Neural progenitor cell (in vitro differentiated cells): ENCODE measurements at regions not wholly inside any gene's neighbourhood (a gene's known extent, or its start where the extent isn't known, plus 50 kb on each side); places are given as distances from the start of the nearest gene placed in this dataset.

ENCODE experiments used
- DNase-seq: peaks from one replicate; pipeline ENCODE4 v3.0.0-alpha.2; 2016; ENCODE audit warnings: low spot score
- H2AFZ ChIP-seq: fragments of 200-600 bp; sonication (generic); replicated peaks from 2 replicates; pipeline ENCODE4 v1.6.1; 2016; ENCODE audit warnings: antibody characterized with exemption
- H3F3A ChIP-seq: fragments of 200-600 bp; sonication (generic); 2 replicates; pipeline ENCODE4 v1.6.1; 2016; ENCODE audit warnings: antibody characterized with exemption, low read depth
- H3K27ac ChIP-seq: fragments of 200-600 bp; sonication (generic); 2 replicates; pipeline ENCODE4 v1.5.1; 2016; ENCODE audit warnings: mild to moderate bottlenecking
- H3K27me3 ChIP-seq: fragments of 200-600 bp; sonication (generic); 2 replicates; pipeline ENCODE4 v1.6.1; 2016; ENCODE audit warnings: mild to moderate bottlenecking, moderate library complexity
- H3K36me3 ChIP-seq: fragments of 200-600 bp; sonication (generic); 2 replicates; pipeline ENCODE4 v1.5.1; 2016
- H3K4me1 ChIP-seq: fragments of 200-600 bp; sonication (generic); 2 replicates; pipeline ENCODE4 v1.6.1; 2016; ENCODE audit warnings: mixed run types
- H3K4me2 ChIP-seq: fragments of 200-600 bp; sonication (generic); 2 replicates; pipeline ENCODE4 v1.6.1; 2016
- H3K4me3 ChIP-seq: fragments of 200-600 bp; sonication (generic); 2 replicates; pipeline ENCODE4 v1.5.1; 2016
- H3K79me2 ChIP-seq: fragments of 200-600 bp; sonication (generic); 2 replicates; pipeline ENCODE4 v1.6.1; 2016; ENCODE audit warnings: low read depth
- H3K9ac ChIP-seq: fragments of 200-600 bp; sonication (generic); 2 replicates; pipeline ENCODE4 v1.6.1; 2016
- H3K9me3 ChIP-seq: fragments of 200-600 bp; sonication (generic); 2 replicates; pipeline ENCODE4 v1.5.1; 2016; ENCODE audit warnings: low read depth
- H4K20me1 ChIP-seq: fragments of 200-600 bp; sonication (generic); 2 replicates; pipeline ENCODE4 v1.6.1; 2016; ENCODE audit warnings: low read depth
- H3K27ac Mint-ChIP-seq: 3 replicates; pipeline ENCODE4 v1.8.0; 2021; ENCODE audit warnings: mixed read lengths
- H3K27me3 Mint-ChIP-seq: 2 replicates; pipeline ENCODE4 v1.8.0; 2022; ENCODE audit warnings: low read depth, mild to moderate bottlenecking, inconsistent platforms, moderate library complexity, mixed read lengths; ENCODE audit not compliant: insufficient read depth
- H3K36me3 Mint-ChIP-seq: 3 replicates; pipeline ENCODE4 v1.8.0; 2021; ENCODE audit warnings: mixed read lengths
- H3K4me1 Mint-ChIP-seq: 3 replicates; pipeline ENCODE4 v1.8.0; 2021; ENCODE audit warnings: mixed read lengths
- H3K4me3 Mint-ChIP-seq: 3 replicates; pipeline ENCODE4 v1.8.0; 2021; ENCODE audit warnings: mild to moderate bottlenecking, moderate library complexity, mixed read lengths
- H3K9me3 Mint-ChIP-seq: 3 replicates; pipeline ENCODE4 v1.8.0; 2020; ENCODE audit warnings: mixed read lengths
- EZH2 ChIP-seq: fragments of 200-600 bp; sonication (generic); IDR thresholded peaks from 2 replicates; pipeline ENCODE4 v1.6.1; 2017; ENCODE audit warnings: antibody characterized with exemption, mild to moderate bottlenecking, moderate library complexity
- EZH2phosphoT487 ChIP-seq: fragments of 200-600 bp; sonication (generic); IDR thresholded peaks from 2 replicates; pipeline ENCODE4 v1.6.1; 2017; ENCODE audit warnings: antibody characterized with exemption
- TF ChIP-seq, protein P1 (sequence below): fragments of 200-600 bp; sonication (generic); IDR thresholded peaks from 2 replicates; pipeline ENCODE4 v1.5.1; 2017; ENCODE audit warnings: antibody characterized with exemption, mild to moderate bottlenecking

DNA sequence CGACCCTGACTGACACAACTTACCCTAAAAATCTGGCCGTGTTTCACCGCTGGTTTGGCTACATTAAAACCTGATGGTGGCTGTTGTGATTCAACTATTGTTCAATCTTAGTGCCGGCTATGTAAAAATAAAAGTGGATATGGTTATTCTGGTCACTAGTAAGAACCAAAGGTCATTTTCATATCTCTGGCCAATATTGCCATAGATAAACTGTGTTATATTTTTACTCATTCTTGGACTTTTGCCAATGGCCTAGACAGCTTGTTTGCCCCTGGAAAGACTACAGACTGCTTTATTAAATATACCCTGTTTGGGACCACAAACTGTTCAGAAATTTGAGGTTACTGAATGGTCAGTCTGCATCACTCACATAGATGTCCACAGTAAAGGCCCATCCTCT lies 258.5 kb upstream of the KLHL1 start:
- Mint-ChIP-seq H3K9me3 (no peaks in the 10 kb centered on the region), H3K36me3 (no peaks in the 10 kb centered on the region), H3K27ac (no peak overlapping the region), H3K4me3 (no peak overlapping the region), H3K4me1 (peaks cover 10% of the 10 kb centered on the region), H3K27me3 (no peaks in the 10 kb centered on the region)
- no peak overlapping the region for H3K4me2 ChIP-seq
- no peak for DNase-seq
- no peak for TF ChIP-seq EZH2phosphoT487
- no peak for TF ChIP-seq EZH2
- TF ChIP-seq, protein P1, sequence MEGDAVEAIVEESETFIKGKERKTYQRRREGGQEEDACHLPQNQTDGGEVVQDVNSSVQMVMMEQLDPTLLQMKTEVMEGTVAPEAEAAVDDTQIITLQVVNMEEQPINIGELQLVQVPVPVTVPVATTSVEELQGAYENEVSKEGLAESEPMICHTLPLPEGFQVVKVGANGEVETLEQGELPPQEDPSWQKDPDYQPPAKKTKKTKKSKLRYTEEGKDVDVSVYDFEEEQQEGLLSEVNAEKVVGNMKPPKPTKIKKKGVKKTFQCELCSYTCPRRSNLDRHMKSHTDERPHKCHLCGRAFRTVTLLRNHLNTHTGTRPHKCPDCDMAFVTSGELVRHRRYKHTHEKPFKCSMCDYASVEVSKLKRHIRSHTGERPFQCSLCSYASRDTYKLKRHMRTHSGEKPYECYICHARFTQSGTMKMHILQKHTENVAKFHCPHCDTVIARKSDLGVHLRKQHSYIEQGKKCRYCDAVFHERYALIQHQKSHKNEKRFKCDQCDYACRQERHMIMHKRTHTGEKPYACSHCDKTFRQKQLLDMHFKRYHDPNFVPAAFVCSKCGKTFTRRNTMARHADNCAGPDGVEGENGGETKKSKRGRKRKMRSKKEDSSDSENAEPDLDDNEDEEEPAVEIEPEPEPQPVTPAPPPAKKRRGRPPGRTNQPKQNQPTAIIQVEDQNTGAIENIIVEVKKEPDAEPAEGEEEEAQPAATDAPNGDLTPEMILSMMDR = no peak
- H3K36me3 ChIP-seq = no peaks in the 10 kb centered on the region
- peaks cover 5% of the 10 kb centered on the region for H3K4me1 ChIP-seq
- H3K27me3 ChIP-seq = no peaks in the 10 kb centered on the region
- no peaks in the 10 kb centered on the region for H4K20me1 ChIP-seq
- H3K9me3 ChIP-seq = no peaks in the 10 kb centered on the region
- H3K4me3 ChIP-seq = no peak overlapping the region
- H3K9ac ChIP-seq = no peak overlapping the region
- H3K79me2 ChIP-seq = no peaks in the 10 kb centered on the region
- H3K27ac ChIP-seq = no peak overlapping the region
- no peaks in the 10 kb centered on the region for H3F3A ChIP-seq
- no peak overlapping the region for H2AFZ ChIP-seq

DNA sequence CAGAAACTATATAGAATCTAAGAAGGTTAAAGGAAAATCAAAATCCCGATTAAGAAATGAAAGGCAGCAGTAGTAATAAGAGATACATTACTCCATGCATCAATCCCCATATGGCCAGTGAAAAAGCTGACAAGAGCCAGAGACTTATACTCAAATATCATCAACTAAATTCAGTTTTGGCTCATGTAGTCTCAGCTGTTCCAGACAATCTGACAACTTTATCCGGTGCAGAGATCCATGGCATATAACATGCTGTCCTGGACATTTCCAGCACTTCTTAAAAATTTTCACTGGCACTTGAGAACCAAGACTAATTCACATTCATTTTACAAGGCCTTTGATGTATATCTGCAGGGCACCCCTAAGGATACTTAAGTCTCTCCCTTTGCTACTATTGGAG lies 255.7 kb upstream of the KLHL1 start:
- H3K27me3 Mint-ChIP-seq = no peaks in the 10 kb centered on the region
- TF ChIP-seq EZH2phosphoT487 (no peak), EZH2 (no peak)
- TF ChIP-seq, protein P1 = no peak

DNA sequence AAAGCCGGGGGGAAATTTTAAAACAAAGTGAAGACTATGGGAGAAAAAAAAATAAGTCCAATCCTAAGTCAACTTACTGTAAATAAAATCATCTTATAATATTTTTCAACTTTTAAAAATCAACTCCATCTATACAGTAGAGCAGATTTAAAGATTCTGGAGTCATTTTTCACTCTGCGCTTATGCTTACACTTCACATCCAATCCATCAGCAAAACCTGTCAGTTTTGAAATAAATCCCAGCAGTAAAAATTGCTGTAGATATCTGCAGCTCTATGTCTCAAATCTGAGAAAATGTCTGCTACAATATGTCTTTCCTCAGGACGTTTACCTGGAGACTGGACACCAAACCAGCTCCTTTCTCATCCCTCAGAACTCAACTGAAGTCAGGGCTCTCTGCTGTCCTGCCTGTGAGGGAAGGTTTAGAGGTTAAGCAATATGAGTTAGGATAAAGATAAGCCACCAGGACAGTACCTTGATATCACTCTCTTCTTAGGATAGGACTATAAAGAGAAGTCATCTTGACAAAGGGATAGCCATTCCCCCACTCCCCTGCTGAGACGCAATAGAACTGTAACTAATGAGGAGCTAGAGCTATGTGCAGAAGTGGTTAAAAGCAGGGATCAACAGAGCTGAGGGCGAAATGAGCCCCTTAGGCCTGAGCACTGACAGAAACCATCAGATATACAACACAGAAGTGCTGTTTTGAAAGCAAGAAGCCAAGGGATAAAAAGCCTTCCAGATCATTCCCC lies 254.7 kb upstream of the KLHL1 start:
- Mint-ChIP-seq H3K4me3 (no peak overlapping the region), H3K27ac (no peak overlapping the region), H3K4me1 (peaks cover 10% of the 10 kb centered on the region), H3K27me3 (no peaks in the 10 kb centered on the region), H3K9me3 (no peaks in the 10 kb centered on the region), H3K36me3 (no peaks in the 10 kb centered on the region)
- no peaks in the 10 kb centered on the region for H3K9me3 ChIP-seq
- TF ChIP-seq EZH2 = no peak
- no peak for TF ChIP-seq EZH2phosphoT487
- TF ChIP-seq, protein P1 = no peak
- H3K27me3 ChIP-seq = no peaks in the 10 kb centered on the region
- no peak overlapping the region for H3K9ac ChIP-seq
- no peak overlapping the region for H3K4me3 ChIP-seq
- H3K4me2 ChIP-seq = no peak overlapping the region
- H3K27ac ChIP-seq = no peak overlapping the region
- no peaks in the 10 kb centered on the region for H3K36me3 ChIP-seq
- H4K20me1 ChIP-seq = no peaks in the 10 kb centered on the region
- H3F3A ChIP-seq = no peaks in the 10 kb centered on the region
- DNase-seq = peak; percentile 48
- peaks cover 5% of the 10 kb centered on the region for H3K4me1 ChIP-seq
- H3K79me2 ChIP-seq = no peaks in the 10 kb centered on the region
- peak overlapping the region; percentile 28 for H2AFZ ChIP-seq

More for the DNA sequence above, 255.7 kb upstream of the KLHL1 start:
- Histone ChIP-seq H3K4me3 (no peak overlapping the region), H3K79me2 (no peaks in the 10 kb centered on the region), H3K9me3 (no peaks in the 10 kb centered on the region), H4K20me1 (no peaks in the 10 kb centered on the region), H3K36me3 (no peaks in the 10 kb centered on the region), H3K9ac (no peak overlapping the region), H3F3A (no peaks in the 10 kb centered on the region), H3K27me3 (no peaks in the 10 kb centered on the region), H2AFZ (no peak overlapping the region), H3K27ac (no peak overlapping the region), H3K4me1 (peaks cover 5% of the 10 kb centered on the region), H3K4me2 (no peak overlapping the region)
- no peak for DNase-seq
- H3K4me1 Mint-ChIP-seq = peaks cover 10% of the 10 kb centered on the region
- H3K9me3 Mint-ChIP-seq = no peaks in the 10 kb centered on the region
- no peak overlapping the region for H3K4me3 Mint-ChIP-seq
- no peaks in the 10 kb centered on the region for H3K36me3 Mint-ChIP-seq
- no peak overlapping the region for H3K27ac Mint-ChIP-seq
